Astrocyte (in vitro differentiated cells and primary cell): ENCODE measurements at regions not wholly inside any gene's neighbourhood (a gene's known extent, or its start where the extent isn't known, plus 50 kb on each side); places are given as distances from the start of the nearest gene placed in this dataset.

Experiments
- DNase-seq: peaks from one replicate; pipeline ENCODE4 v3.0.0-alpha.2; 2010; ENCODE audit warnings: low read depth
- FAIRE-seq: peaks from 2 replicates; lab custom pipeline; 2011; peaks lifted over from hg19 to GRCh38; lab: Jason Lieb, UNC
- H2AFZ ChIP-seq: 2 replicates; pipeline ENCODE4 v1.6.0; 2012; ENCODE audit warnings: low read depth, low read length, inconsistent platforms
- H3K27ac ChIP-seq: 2 replicates; pipeline ENCODE4 v1.5.1; 2011; ENCODE audit warnings: low read depth, low read length, inconsistent platforms
- H3K27me3 ChIP-seq: 2 replicates; pipeline ENCODE4 v1.6.0; 2011; ENCODE audit warnings: low read length, inconsistent platforms; ENCODE audit not compliant: insufficient read depth
- H3K36me3 ChIP-seq: 2 replicates; pipeline ENCODE4 v1.5.1; 2011; ENCODE audit warnings: low read length, inconsistent platforms; ENCODE audit not compliant: insufficient read depth
- H3K4me1 ChIP-seq: 2 replicates; pipeline ENCODE4 v1.5.1; 2011; ENCODE audit warnings: low read length, inconsistent platforms; ENCODE audit not compliant: insufficient read depth
- H3K4me2 ChIP-seq: 2 replicates; pipeline ENCODE4 v1.6.0; 2012; ENCODE audit warnings: low read length, inconsistent platforms
- H3K4me3 ChIP-seq: 2 replicates; pipeline ENCODE4 v1.5.1; 2011; ENCODE audit warnings: low read depth, mild to moderate bottlenecking, low read length, inconsistent platforms; ENCODE audit not compliant: insufficient read depth
- H3K79me2 ChIP-seq: 2 replicates; pipeline ENCODE4 v1.6.0; 2012; ENCODE audit warnings: mild to moderate bottlenecking, low read length, inconsistent platforms; ENCODE audit not compliant: insufficient read depth
- H3K9ac ChIP-seq: 2 replicates; pipeline ENCODE4 v1.6.0; 2012; ENCODE audit warnings: mild to moderate bottlenecking, low read length, inconsistent platforms
- H3K9me3 ChIP-seq: 2 replicates; pipeline ENCODE4 v1.5.1; 2012; ENCODE audit warnings: low read depth, mild to moderate bottlenecking, low read length, inconsistent platforms; ENCODE audit not compliant: insufficient read depth
- H4K20me1 ChIP-seq: 2 replicates; pipeline ENCODE4 v1.6.0; 2012; ENCODE audit warnings: low read length, inconsistent platforms; ENCODE audit not compliant: insufficient read depth
- H3K27ac Mint-ChIP-seq: one replicate; pipeline ENCODE4 v1.8.0; 2021; ENCODE audit warnings: mild to moderate bottlenecking, mixed read lengths; ENCODE audit not compliant: unreplicated experiment
- H3K27me3 Mint-ChIP-seq: one replicate; pipeline ENCODE4 v1.8.0; 2021; ENCODE audit warnings: low read depth, mixed read lengths; ENCODE audit not compliant: unreplicated experiment
- H3K36me3 Mint-ChIP-seq: one replicate; pipeline ENCODE4 v1.8.0; 2021; ENCODE audit warnings: low read depth, mixed read lengths; ENCODE audit not compliant: unreplicated experiment
- H3K4me1 Mint-ChIP-seq: one replicate; pipeline ENCODE4 v1.8.0; 2021; ENCODE audit warnings: low read depth, mixed read lengths; ENCODE audit not compliant: unreplicated experiment
- H3K4me3 Mint-ChIP-seq: one replicate; pipeline ENCODE4 v1.8.0; 2021; ENCODE audit warnings: mild to moderate bottlenecking, moderate library complexity, mixed read lengths; ENCODE audit not compliant: unreplicated experiment
- H3K9me3 Mint-ChIP-seq: one replicate; pipeline ENCODE4 v1.8.0; 2021; ENCODE audit warnings: mild to moderate bottlenecking, mixed read lengths; ENCODE audit not compliant: unreplicated experiment
- CTCF ChIP-seq: IDR thresholded peaks from 2 replicates; pipeline ENCODE4 v1.5.1; 2011; ENCODE audit warnings: low read depth, mild to moderate bottlenecking, inconsistent platforms, low read length, moderate library complexity; ENCODE audit not compliant: insufficient read depth
- EZH2 ChIP-seq: IDR thresholded peaks from 2 replicates; pipeline ENCODE4 v1.6.1; 2012; ENCODE audit warnings: mild to moderate bottlenecking, low read length, inconsistent platforms; ENCODE audit not compliant: insufficient read depth

GRCh38 chr2:83282043-83282795 lies 1176.9 kb downstream of the SUCLG1 start:
- no peak overlapping the region for H3K27ac Mint-ChIP-seq
- FAIRE-seq = no peak
- no peaks in the 10 kb centered on the region for H3K27me3 Mint-ChIP-seq

GRCh38 chr2:83280391-83280790 lies 1178.7 kb downstream of the SUCLG1 start:
- no peak overlapping the region for H2AFZ ChIP-seq
- Mint-ChIP-seq H3K9me3 (no peaks in the 10 kb centered on the region), H3K27me3 (no peaks in the 10 kb centered on the region), H3K27ac (no peak overlapping the region), H3K4me3 (no peak overlapping the region), H3K36me3 (no peaks in the 10 kb centered on the region), H3K4me1 (no peaks in the 10 kb centered on the region)
- no peaks in the 10 kb centered on the region for H3K27me3 ChIP-seq
- no peak overlapping the region for H3K9ac ChIP-seq
- FAIRE-seq = no peak
- H3K4me1 ChIP-seq = no peaks in the 10 kb centered on the region
- H3K79me2 ChIP-seq = no peaks in the 10 kb centered on the region
- H3K9me3 ChIP-seq = no peaks in the 10 kb centered on the region
- DNase-seq = no peak
- H3K36me3 ChIP-seq = no peaks in the 10 kb centered on the region
- no peaks in the 10 kb centered on the region for H4K20me1 ChIP-seq
- TF ChIP-seq CTCF (no peak), EZH2 (no peak)
- no peak overlapping the region for H3K4me2 ChIP-seq
- no peak overlapping the region for H3K4me3 ChIP-seq
- no peak overlapping the region for H3K27ac ChIP-seq

More at GRCh38 chr2:83282043-83282795, 1176.9 kb downstream of the SUCLG1 start:
- no peaks in the 10 kb centered on the region for H3K36me3 Mint-ChIP-seq
- no peak overlapping the region for H3K4me3 Mint-ChIP-seq
- Histone ChIP-seq H3K4me3 (no peak overlapping the region), H4K20me1 (no peaks in the 10 kb centered on the region), H3K9me3 (no peaks in the 10 kb centered on the region), H3K9ac (no peak overlapping the region), H2AFZ (no peak overlapping the region), H3K79me2 (no peaks in the 10 kb centered on the region), H3K36me3 (no peaks in the 10 kb centered on the region), H3K4me1 (no peaks in the 10 kb centered on the region), H3K4me2 (no peak overlapping the region), H3K27me3 (no peaks in the 10 kb centered on the region), H3K27ac (no peak overlapping the region)
- no peak for DNase-seq
- TF ChIP-seq CTCF = no peak
- TF ChIP-seq EZH2 = no peak
- no peaks in the 10 kb centered on the region for H3K9me3 Mint-ChIP-seq
- H3K4me1 Mint-ChIP-seq = no peaks in the 10 kb centered on the region

- Histone ChIP-seq H2AFZ (no peak overlapping the region), H3K36me3 (no peaks in the 10 kb centered on the region), H3K79me2 (no peaks in the 10 kb centered on the region), H3K27me3 (no peaks in the 10 kb centered on the region), H3K4me3 (no peak overlapping the region), H3K27ac (no peak overlapping the region), H3K9me3 (no peaks in the 10 kb centered on the region), H3K4me1 (no peaks in the 10 kb centered on the region), H3K9ac (no peak overlapping the region), H3K4me2 (no peak overlapping the region), H4K20me1 (no peaks in the 10 kb centered on the region)
- Mint-ChIP-seq H3K9me3 (no peaks in the 10 kb centered on the region), H3K4me3 (no peak overlapping the region), H3K4me1 (no peaks in the 10 kb centered on the region), H3K27ac (no peak overlapping the region), H3K36me3 (no peaks in the 10 kb centered on the region), H3K27me3 (no peaks in the 10 kb centered on the region)
- DNase-seq (no peak), FAIRE-seq (no peak)
- no peak for TF ChIP-seq CTCF
- TF ChIP-seq EZH2 = no peak
Observed at GRCh38 chr2:83273322-83273721, 1185.8 kb downstream of the SUCLG1 start.
